ENCODE measurements at regions not wholly inside any gene's neighbourhood (a gene's known extent, or its start where the extent isn't known, plus 50 kb on each side); places are given as distances from the start of the nearest gene placed in this dataset.
A peak's percentile ranks its signal among the peaks of the same experiment; 100 is the strongest.
"Not testable (repeated sequence)": the region's sequence is repeated elsewhere in the genome, so short reads cannot be mapped to it uniquely, and the experiment has no call there.

DNA sequence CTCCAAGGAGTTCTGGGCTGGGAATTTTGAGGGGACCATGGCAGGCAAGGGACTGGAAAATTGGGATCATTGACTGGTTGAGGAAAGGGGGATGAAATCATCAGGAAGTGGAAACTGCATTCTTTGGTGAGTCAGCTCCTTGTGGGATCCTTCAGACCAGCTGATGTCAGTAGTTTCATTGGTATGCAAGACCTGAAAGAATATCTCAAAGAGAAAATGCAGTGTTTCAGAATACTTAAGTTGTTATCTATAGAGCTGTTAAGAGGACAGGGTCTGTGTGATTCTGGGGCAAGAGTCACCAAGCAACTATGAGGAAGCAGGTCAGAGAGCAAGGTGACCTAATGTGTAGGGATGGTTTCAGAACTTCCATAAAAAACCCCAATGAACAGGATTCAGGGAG lies 595.9 kb upstream of the AUTS2 start:
- peak; percentile 54 for DNase-seq (ENCODE audit: low spot score)

DNA sequence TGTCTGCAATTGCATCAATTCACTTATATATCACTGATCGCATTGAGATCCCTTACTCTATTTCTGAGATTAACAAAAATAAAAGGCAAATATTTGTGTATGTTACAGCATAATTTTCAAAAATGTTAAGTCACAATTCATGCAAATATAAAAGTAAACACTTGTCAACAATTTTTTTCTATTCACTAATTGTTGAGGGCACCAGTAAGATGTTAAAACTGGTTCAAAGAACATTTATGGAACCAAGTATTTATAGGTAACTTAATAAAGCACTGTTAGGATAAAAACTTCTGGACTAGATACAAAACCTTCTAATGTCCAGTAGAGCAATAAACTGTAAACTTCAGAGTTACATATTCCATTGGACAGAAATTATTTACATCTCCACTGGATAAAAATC lies 586.1 kb upstream of the AUTS2 start:
- no peak for DNase-seq (ENCODE audit: low spot score)

DNA sequence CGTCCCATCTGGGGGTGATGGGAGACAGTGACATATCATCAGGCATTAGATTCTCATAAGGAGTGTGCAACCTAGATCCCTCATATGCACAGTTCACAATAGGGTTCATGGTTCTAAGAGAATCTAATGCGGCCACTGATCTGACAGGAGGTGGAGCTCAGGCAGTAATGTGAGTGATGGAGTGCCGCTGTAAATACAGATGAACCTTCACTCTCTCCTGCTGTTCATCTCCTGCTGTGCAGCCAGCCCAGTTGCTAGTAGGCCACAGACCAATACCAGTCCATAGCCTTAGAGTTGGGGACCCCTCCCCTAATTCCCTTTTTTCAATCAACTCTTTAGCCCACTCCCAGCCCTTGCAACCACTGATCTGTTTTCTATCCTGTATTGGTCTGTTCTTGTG lies 581.1 kb upstream of the AUTS2 start:
- DNase-seq (ENCODE audit: low spot score), result no peak

DNA sequence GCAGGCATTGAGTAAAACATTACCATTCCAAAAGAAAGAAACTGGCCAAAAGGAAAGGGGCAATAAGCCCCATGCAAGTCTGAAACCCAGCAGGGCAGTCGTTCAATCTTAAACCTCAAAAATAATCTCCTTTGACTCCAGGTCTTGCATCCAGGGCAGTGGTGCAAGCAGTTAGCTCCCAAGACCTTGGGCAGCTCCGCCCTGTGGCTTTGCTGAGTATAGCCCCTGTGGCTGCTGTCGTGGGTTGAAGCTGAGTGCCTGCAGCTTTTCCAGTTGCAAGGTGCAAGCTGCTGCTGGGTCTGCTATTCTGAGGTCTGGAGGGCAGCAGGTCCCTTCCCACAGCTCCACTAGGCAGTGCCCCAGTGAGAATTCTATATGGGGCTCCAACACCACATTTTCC lies 580.1 kb upstream of the AUTS2 start:
- DNase-seq (ENCODE audit: low spot score), result no peak

DNA sequence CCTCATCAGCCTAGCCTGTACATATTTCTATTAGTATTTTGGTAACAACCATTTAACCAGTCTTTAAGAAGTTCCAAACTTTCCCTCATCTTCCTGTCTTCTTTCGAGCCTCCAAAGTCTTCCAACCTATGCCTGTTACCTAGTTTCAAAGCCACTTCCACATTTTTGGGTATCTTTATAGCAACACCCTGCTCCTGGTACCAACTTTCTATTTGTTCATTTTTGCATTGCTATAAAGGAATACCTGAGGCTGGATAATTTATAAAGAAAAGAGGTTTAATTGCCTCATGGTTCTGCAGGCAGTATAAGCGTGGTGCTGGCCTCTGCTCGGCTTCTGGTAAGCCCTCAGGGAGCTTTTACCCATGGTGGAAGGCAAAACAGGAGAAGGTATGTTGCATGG lies 578.8 kb upstream of the AUTS2 start:
- DNase-seq (ENCODE audit: low spot score), result no peak

DNA sequence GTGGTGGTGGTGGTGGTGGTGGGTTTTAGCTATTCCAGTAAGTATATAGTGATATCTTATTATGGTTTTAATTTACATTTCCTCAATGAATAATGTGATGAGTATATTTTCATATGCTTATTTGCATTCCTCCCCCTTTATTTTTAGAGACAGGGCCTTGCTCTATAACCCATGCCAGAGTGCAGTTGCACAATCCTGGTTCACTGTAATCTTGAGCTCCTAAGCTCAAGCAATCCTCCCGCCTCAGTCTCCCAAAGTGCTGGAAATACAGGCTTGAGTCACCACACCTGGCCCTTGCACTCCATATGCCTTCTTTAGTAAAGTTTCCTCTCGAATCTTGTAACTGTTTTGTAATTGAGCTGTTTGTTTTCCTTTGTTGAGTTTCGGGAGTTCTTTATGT lies 577.7 kb upstream of the AUTS2 start:
- DNase-seq (ENCODE audit: low spot score), result no peak

DNA sequence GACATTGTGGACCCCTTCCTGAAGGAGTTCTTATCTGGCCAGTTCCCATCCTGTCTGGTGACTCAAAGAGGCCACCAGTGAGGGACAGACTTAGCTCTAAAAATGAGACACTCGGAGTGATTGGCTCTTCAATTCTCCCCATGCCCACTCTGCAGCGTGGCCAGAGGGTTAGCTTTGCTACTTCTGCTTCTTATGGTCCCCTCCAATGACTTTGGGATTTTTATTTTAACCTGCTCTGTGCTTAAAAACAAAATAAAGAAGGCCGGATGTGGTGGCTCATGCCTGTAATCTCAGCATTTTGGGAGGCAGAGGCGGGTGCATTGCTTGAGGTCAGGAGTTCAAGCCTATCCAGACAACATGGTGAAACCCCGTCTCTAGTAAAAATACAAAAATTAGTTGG lies 573.0 kb upstream of the AUTS2 start:
- no peak for DNase-seq (ENCODE audit: low spot score)

DNA sequence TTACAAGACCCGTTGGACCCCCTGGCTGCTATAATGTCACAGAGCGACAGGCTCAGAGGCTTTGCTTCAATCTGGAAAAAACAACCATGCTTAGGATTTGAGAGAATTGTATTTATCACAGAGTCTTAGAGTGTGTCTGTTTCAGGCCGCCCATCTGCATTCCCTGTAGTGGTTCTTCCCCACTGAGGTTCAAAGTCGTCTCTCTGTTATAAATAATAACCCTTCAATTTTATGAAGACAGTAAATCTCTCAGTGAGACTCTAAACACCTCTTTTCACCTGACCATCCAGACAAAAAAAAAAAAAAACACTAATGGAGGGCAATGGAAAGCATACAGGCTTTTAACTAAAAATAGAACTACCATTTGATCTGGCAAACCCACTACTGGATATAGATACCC lies 565.4 kb upstream of the AUTS2 start:
- DNase-seq (ENCODE audit: low spot score), result no peak

DNA sequence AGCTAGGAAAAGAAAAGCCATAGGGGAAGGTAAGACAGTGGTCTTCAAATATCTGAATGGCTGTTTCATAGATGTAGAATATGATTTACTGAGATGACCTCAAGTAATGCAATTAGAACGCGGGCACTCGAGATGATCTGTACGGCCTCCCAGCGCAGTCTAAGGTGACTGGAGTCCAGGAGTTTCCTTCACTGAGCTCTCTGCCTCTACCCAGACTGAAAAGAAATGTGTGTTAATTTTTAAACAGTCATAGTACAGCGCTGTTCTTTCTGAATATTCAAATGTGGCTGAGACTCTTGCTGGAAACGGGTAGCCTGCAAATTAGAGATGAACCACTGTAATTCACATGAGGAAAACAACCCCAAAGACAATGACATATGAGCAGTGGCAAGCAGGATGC lies 562.4 kb upstream of the AUTS2 start:
- DNase-seq (ENCODE audit: low spot score), result no peak

DNA sequence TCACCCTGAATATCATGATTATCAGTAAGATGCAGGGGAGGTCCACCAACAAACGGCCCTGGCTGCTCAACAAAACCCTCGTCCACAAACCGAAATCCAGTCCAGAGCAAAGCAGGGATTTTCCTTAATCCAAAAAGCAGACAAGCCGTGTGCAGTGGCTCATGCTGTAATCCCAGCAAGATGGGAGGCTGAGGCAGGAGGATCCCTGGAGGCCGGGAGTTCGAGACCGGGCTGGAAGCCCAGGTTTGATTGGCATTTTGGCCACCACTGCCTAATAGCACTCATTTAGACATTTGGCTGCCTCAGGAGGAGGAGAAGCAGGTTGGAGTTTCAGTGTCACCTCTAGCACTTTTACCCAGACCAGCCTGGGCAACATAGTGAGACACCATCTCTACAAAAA lies 562.0 kb upstream of the AUTS2 start:
- no peak for DNase-seq (ENCODE audit: low spot score)

DNA sequence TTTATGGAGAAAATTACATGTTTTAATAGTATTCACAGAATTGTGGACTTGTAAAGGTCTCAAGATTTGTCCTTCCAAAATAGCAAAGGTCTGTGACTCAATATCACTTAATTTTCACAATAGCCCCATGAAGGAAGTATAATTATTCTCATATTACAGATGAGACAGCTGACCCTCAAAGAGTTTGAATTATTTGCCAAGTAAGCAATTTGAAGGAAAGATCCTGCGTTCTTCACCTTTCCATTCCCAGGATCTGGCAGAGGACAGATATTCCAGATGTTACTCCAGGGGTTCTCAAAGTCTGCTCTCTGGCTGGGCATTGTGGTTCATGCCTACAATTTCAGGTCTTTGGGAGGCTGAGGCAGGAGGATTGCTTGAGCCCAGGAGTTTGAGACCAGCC lies 559.4 kb upstream of the AUTS2 start:
- DNase-seq (ENCODE audit: low spot score), result no peak

DNA sequence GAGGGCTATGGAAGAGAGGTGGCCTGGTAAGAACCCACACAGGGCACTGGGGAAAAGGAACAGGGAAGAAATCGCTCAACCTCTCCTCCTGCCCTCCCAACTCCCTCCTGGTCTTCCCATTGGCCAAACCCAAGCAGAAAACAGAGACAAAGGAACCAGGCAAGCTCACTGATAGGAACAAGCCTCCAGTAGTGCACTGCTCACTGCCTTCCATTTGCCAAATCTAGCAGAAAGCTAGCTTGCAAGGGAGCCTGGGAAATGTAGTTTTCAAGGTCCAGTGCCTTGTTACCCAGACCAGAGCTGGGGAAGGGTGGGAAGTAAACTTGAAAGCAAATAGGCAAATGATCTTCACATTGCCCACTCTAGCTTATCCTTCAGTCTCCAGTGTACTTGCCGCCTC lies 556.1 kb upstream of the AUTS2 start:
- no peak for DNase-seq (ENCODE audit: low spot score)

DNA sequence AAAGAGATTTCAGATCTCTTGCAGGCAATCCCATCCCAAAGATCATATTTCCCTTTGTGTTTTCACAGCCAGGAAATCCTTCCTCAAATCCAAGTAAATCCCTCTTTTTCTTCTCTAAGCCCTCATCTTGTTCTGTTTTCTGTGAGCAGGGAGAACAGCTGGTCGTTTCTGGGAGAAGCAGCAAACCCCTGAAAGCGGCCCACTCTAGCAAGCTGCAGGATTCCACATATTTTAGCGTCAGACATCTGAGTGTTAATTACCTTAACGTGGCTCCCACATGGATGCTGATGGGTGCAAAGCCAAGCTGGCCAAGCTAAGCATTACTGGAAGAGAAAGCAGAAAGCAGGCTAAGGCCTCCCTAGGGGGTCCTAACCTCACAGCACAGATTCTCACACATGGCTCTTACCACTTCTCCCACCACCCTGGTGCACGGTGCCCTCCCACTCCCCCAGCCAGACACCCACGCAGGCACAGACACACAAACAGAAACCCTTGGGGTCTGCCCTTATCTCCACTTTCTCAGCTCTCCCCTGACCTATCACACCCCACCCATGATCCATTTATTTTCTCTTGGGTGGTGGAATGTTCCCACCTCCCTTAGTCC lies 551.0 kb upstream of the AUTS2 start:
- DNase-seq (ENCODE audit: low spot score), result no peak

DNA sequence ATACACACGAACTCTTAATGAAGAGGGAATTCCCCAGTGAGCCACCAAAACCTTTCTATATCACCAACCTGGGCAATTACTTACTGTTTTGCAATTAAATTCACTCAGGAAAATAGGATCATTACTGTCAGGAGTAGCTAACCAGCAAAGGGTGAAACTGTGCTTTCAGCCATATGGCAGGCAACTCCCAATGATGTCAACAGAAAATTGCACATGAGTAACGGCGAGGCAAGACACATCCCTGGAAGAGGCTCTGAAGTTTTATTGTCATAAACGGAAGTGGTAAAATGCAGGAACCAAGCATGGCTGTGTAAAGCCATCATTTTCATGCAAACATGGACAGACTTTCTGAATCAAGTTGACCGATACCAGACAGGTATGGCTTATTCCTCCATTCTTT lies 548.9 kb upstream of the AUTS2 start:
- peak; percentile 76 for DNase-seq (ENCODE audit: low spot score)

DNA sequence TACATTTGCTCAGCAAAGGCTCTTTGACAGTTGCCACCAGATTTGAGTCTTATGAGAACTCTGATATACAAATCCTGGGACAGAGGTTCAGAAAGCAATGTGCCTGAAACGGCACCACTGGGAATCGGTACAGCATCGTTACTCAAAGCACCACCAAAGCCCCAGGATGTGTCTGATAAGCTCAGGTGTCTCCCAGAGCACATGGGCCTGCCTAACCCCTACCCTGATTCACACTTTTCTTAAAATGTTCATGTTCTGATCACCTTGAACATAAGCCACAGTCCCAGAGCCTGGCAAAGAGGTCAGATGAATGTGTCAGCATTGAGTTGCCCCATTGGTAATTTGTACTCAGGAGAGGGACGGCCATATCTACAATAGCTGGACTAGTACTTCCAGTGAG lies 545.8 kb upstream of the AUTS2 start:
- DNase-seq (ENCODE audit: low spot score), result no peak

DNA sequence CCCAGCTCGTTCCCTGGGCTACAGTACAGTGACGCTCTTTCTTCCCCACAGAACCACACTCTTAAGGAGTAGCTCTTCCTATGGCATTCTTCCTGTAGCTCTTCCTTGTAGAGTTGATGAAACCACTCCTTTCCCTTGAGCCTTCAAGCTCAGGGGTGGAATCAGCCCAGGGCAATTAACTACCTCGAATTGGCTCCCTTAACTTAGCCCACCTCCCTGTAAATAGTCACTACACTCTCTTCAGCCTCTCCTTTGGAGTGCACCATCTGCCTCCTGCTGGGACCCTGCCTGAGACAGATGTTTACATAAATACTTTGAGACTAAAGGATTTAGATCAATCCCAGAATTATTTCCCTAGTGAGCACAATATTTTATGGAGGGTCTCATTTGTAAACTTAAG lies 537.8 kb upstream of the AUTS2 start:
- DNase-seq (ENCODE audit: low spot score), result no peak

DNA sequence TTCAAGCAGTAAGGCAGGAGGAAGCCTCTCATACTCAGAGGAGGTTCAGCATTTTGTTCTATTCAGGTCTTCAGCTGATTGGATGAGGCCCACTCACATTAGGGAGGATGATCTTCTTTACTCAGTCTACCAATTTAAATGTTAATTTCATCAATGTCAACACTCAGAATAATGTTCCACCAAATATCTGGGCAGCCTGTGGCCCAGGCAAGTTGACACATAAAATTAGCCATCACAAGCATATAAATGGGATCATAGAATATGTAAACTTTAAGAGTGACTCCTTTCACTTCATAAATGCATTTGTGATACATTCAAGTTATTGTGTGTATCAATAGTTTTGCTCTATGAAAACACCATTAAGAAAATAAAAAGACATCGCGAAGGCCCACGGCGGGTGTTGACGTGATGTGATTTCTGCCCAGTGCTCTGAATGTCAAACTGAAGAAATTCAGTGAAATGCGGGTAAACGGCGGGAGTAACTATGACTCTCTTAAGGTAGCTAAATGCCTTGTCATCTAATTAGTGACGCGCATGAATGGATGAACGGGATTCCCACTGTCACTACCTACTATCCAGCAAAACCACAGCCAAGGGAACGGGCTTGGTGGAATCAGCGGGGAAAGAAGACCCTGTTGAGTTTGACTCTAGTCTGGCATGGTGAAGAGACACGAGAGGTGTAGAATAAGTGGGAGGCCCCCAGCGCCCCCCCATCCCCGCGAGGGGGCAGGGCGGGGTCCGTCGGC lies 536.1 kb upstream of the AUTS2 start:
- DNase-seq (ENCODE audit: low spot score), result no peak

DNA sequence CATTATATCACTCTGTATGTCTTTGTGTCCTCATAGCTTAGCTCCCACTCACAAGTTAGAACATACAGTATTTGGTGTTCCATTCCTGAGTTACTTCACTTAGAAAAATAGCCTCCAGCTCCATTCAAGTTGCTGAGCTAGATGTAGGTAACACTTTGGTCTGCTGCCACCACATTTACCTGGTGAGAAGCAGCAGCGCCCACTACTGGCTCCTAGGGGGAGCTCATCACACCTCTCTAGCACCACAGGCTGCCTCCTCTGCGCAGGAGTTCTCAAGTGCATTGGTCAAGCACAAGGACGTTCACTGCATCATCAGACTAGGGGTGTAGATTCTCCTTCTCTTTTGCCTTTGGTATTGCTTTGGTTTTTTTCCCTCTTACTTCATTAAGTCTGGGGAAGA lies 530.9 kb upstream of the AUTS2 start:
- no peak for DNase-seq (ENCODE audit: low spot score)

DNA sequence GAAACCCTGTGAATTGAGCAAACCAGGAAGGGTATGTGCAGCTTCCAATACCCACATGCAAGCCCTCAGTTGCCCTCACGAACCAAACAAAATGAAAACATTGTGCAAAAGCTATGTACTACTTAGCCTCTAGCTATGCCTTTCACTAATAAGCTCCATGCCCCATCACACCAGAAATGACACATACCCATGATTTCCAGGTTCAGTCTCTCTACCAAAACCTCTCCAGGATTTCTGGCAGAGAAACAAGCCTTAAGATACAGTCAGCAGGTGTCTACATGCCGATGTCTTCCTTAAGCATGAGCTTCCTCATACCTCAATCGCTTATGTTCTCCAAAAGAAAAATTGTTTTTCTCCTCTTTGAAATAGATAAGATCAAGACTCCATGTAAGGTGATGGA lies 527.8 kb upstream of the AUTS2 start:
- no peak for DNase-seq (ENCODE audit: low spot score)

DNA sequence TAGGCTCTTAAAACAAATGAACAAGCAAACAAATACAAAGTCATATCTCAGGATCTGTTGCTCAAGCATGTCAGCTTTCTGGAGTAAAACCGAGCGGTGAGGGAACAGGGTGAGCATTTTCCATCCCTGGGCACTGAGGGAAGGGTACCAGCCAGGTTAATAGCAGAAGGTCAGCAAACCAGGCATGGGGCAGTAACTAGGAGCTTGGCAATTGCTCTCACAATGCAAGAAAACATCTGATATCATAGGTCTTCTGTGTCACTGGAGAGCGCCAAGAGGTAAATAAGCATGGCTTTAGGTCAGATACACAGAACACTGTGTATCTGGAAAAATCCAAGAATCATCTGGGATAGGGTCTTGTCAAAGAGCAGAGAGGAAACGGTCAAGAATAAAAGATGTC lies 521.7 kb upstream of the AUTS2 start:
- no peak for DNase-seq (ENCODE audit: low spot score)

DNA sequence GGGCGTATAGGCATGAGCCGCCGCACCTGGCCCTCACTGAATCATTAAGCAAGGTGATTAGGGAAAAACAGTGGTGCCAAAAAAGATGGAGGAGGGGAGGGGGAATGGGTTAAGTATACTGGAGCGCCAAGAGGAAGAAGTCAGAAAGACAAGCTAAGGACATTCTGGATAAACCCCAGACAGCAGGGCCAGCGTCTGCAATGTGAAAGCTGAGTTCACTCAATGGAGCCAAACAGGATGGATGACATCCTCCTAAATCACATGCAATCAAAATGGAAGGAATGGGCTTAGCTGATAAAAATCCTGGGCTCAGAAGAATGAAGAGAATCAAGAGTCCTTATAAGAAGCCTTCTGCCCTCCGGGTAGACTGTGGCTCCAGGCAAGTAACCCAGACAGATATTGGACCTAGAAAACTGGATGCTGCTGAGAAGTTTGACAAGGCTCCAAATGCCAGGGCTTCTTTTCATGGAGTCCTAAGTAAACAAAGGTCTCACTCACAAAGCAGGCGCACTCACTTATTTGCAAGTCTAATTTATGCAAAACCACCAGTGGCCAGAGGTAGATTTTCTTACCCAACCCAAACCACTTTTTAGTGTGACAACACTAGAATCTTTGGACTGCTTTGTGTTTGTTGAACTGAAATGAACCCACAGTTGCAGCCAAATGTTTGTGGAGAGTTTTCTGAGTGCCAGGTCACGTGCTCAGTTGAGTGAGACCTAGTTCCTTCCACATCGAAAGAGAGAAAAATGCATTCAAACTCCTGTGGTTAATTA lies 519.1 kb upstream of the AUTS2 start:
- DNase-seq (ENCODE audit: low spot score), result peak; percentile 48

DNA sequence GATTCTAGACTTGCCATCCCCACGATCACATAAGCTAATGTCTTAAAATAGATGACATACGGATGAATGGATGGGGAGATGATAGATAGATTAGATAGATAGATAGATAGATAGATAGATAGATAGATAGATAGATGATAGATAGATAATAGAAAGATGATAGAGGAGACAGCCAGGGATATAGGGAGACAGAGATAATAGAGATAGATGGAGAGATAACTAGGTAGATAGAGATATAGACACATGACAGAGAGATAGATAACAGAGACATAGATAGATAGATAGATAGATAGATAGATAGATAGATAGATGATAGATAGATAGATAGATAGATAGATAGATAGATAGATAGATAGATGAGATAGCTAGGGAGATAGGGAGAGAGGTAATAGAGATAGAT lies 511.0 kb upstream of the AUTS2 start:
- DNase-seq (ENCODE audit: low spot score), result not testable (repeated sequence)

DNA sequence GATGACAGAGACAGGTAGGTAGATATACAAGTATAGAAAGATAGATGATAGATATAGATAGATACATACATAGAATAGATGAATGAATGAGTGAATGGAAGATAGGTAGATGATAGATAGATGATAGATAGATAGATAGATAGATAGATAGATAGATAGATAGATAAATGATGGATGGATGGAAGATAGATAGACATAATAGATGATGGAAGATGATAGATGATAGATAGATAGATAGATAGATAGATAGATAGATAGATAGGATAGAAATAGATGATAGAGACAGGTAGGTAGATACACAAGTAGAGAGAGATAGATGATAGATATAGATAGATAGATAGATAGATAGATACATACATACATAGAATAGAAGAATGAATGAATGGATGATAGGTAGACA lies 510.1 kb upstream of the AUTS2 start:
- DNase-seq (ENCODE audit: low spot score), result no peak

DNA sequence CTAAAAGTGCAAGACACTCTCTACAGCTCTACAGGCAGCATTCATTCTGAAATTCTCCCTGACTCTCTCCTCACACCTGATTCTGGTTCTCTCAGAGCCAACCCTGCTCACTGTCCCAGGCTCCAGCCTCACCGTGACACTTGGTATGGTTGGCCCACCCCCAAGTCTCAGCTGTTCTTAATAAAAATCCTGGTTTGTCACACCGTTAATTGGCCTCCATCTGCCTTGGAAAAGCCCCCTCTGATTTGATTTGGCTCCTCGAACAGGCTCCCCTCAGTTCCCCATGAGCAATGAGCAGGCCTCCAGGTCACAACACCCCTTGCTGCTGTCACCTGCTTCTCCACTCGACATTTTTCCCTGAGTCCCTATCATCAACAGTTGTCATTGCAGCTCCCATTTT lies 507.3 kb upstream of the AUTS2 start:
- DNase-seq (ENCODE audit: low spot score), result no peak
